ENCODE measurements at regions not wholly inside any gene's neighbourhood (a gene's known extent, or its start where the extent isn't known, plus 50 kb on each side); places are given as distances from the start of the nearest gene placed in this dataset.

GRCh38 chr7:113444261-113444660, 325.9 kb upstream of the SMIM30 start:
- no peaks in the 10 kb centered on the region for H3K36me3 Mint-ChIP-seq
- H3K9me3 Mint-ChIP-seq, result no peaks in the 10 kb centered on the region
- H3K4me1 Mint-ChIP-seq, result no peaks in the 10 kb centered on the region
- H3K27me3 Mint-ChIP-seq, result peaks cover 5% of the 10 kb centered on the region
- H3K27ac Mint-ChIP-seq, result no peak overlapping the region
- no peak overlapping the region for H3K4me3 Mint-ChIP-seq

GRCh38 chr7:113440173-113440572, 321.8 kb upstream of the SMIM30 start:
- H3K4me1 Mint-ChIP-seq, result no peaks in the 10 kb centered on the region
- H3K27ac Mint-ChIP-seq, result no peak overlapping the region
- H3K4me3 Mint-ChIP-seq, result no peak overlapping the region
- H3K36me3 Mint-ChIP-seq, result no peaks in the 10 kb centered on the region
- peaks cover 5% of the 10 kb centered on the region for H3K9me3 Mint-ChIP-seq
- H3K27me3 Mint-ChIP-seq, result peaks cover 5% of the 10 kb centered on the region

- no peak overlapping the region for H3K4me3 Mint-ChIP-seq
- no peaks in the 10 kb centered on the region for H3K9me3 Mint-ChIP-seq
- no peaks in the 10 kb centered on the region for H3K4me1 Mint-ChIP-seq
- no peaks in the 10 kb centered on the region for H3K27me3 Mint-ChIP-seq
- H3K36me3 Mint-ChIP-seq, result no peaks in the 10 kb centered on the region
- H3K27ac Mint-ChIP-seq, result no peak overlapping the region
Measured at GRCh38 chr7:113431406-113431805, 313.1 kb upstream of the SMIM30 start.

GRCh38 chr7:113424185-113424817, 305.9 kb upstream of the SMIM30 start:
- no peaks in the 10 kb centered on the region for H3K36me3 Mint-ChIP-seq
- H3K4me1 Mint-ChIP-seq, result peaks cover 4% of the 10 kb centered on the region
- no peaks in the 10 kb centered on the region for H3K9me3 Mint-ChIP-seq
- no peak overlapping the region for H3K27ac Mint-ChIP-seq
- no peak overlapping the region for H3K4me3 Mint-ChIP-seq
- H3K27me3 Mint-ChIP-seq, result peaks cover 2% of the 10 kb centered on the region

- Mint-ChIP-seq H3K27me3 (peaks cover 2% of the 10 kb centered on the region), H3K4me1 (peaks cover 4% of the 10 kb centered on the region), H3K36me3 (no peaks in the 10 kb centered on the region), H3K4me3 (peak overlapping the region; percentile 31), H3K27ac (no peak overlapping the region), H3K9me3 (no peaks in the 10 kb centered on the region)
Measured at GRCh38 chr7:113421696-113422330, 303.5 kb upstream of the SMIM30 start.

GRCh38 chr7:113414401-113415035, 296.2 kb upstream of the SMIM30 start:
- Mint-ChIP-seq H3K36me3 (no peaks in the 10 kb centered on the region), H3K27ac (no peak overlapping the region), H3K4me3 (no peak overlapping the region)

GRCh38 chr7:113412410-113412809, 294.1 kb upstream of the SMIM30 start:
- Mint-ChIP-seq H3K27me3 (peaks cover 5% of the 10 kb centered on the region), H3K4me1 (no peaks in the 10 kb centered on the region), H3K4me3 (no peak overlapping the region), H3K27ac (no peak overlapping the region), H3K9me3 (no peaks in the 10 kb centered on the region), H3K36me3 (no peaks in the 10 kb centered on the region)

More at GRCh38 chr7:113414401-113415035, 296.2 kb upstream of the SMIM30 start:
- no peaks in the 10 kb centered on the region for H3K4me1 Mint-ChIP-seq
- H3K9me3 Mint-ChIP-seq, result no peaks in the 10 kb centered on the region
- peaks cover 2% of the 10 kb centered on the region for H3K27me3 Mint-ChIP-seq

- H3K4me3 Mint-ChIP-seq, result no peak overlapping the region
- no peaks in the 10 kb centered on the region for H3K9me3 Mint-ChIP-seq
- H3K27me3 Mint-ChIP-seq, result peaks cover 5% of the 10 kb centered on the region
- H3K4me1 Mint-ChIP-seq, result no peaks in the 10 kb centered on the region
- no peak overlapping the region for H3K27ac Mint-ChIP-seq
- H3K36me3 Mint-ChIP-seq, result no peaks in the 10 kb centered on the region
Measured at GRCh38 chr7:113410796-113411195, 292.4 kb upstream of the SMIM30 start.

GRCh38 chr7:113408999-113409398, 290.6 kb upstream of the SMIM30 start:
- H3K36me3 Mint-ChIP-seq, result no peaks in the 10 kb centered on the region
- no peak overlapping the region for H3K27ac Mint-ChIP-seq
- no peak overlapping the region for H3K4me3 Mint-ChIP-seq
- H3K4me1 Mint-ChIP-seq, result no peaks in the 10 kb centered on the region
- peaks cover 6% of the 10 kb centered on the region for H3K27me3 Mint-ChIP-seq
- no peaks in the 10 kb centered on the region for H3K9me3 Mint-ChIP-seq

GRCh38 chr7:113405296-113406056, 287.1 kb upstream of the SMIM30 start:
- Mint-ChIP-seq H3K4me1 (no peaks in the 10 kb centered on the region), H3K27me3 (peaks cover 16% of the 10 kb centered on the region), H3K27ac (no peak overlapping the region), H3K4me3 (no peak overlapping the region), H3K36me3 (no peaks in the 10 kb centered on the region), H3K9me3 (no peaks in the 10 kb centered on the region)

GRCh38 chr7:113404245-113404644, 285.9 kb upstream of the SMIM30 start:
- H3K36me3 Mint-ChIP-seq, result no peaks in the 10 kb centered on the region
- no peak overlapping the region for H3K4me3 Mint-ChIP-seq
- no peaks in the 10 kb centered on the region for H3K4me1 Mint-ChIP-seq
- H3K27me3 Mint-ChIP-seq, result peaks cover 17% of the 10 kb centered on the region
- no peaks in the 10 kb centered on the region for H3K9me3 Mint-ChIP-seq
- H3K27ac Mint-ChIP-seq, result no peak overlapping the region

GRCh38 chr7:113402482-113402881, 284.1 kb upstream of the SMIM30 start:
- H3K27me3 Mint-ChIP-seq, result peaks cover 15% of the 10 kb centered on the region
- no peaks in the 10 kb centered on the region for H3K36me3 Mint-ChIP-seq
- no peak overlapping the region for H3K4me3 Mint-ChIP-seq
- no peaks in the 10 kb centered on the region for H3K9me3 Mint-ChIP-seq
- no peaks in the 10 kb centered on the region for H3K4me1 Mint-ChIP-seq
- no peak overlapping the region for H3K27ac Mint-ChIP-seq

GRCh38 chr7:113402005-113402404, 283.7 kb upstream of the SMIM30 start:
- no peaks in the 10 kb centered on the region for H3K36me3 Mint-ChIP-seq
- H3K9me3 Mint-ChIP-seq, result no peaks in the 10 kb centered on the region
- H3K27ac Mint-ChIP-seq, result no peak overlapping the region
- no peak overlapping the region for H3K4me3 Mint-ChIP-seq
- peaks cover 15% of the 10 kb centered on the region for H3K27me3 Mint-ChIP-seq
- no peaks in the 10 kb centered on the region for H3K4me1 Mint-ChIP-seq

GRCh38 chr7:113394856-113395255, 276.5 kb upstream of the SMIM30 start:
- Mint-ChIP-seq H3K4me3 (no peak overlapping the region), H3K36me3 (no peaks in the 10 kb centered on the region), H3K27me3 (peaks cover 1% of the 10 kb centered on the region), H3K27ac (no peak overlapping the region), H3K9me3 (no peaks in the 10 kb centered on the region), H3K4me1 (no peaks in the 10 kb centered on the region)

GRCh38 chr7:113392841-113393540, 274.6 kb upstream of the SMIM30 start:
- no peaks in the 10 kb centered on the region for H3K4me1 Mint-ChIP-seq
- no peaks in the 10 kb centered on the region for H3K9me3 Mint-ChIP-seq
- no peaks in the 10 kb centered on the region for H3K36me3 Mint-ChIP-seq
- no peak overlapping the region for H3K27ac Mint-ChIP-seq
- H3K4me3 Mint-ChIP-seq, result no peak overlapping the region
- H3K27me3 Mint-ChIP-seq, result no peaks in the 10 kb centered on the region

Measured in activated naive CD4-positive, alpha-beta T cell treated with anti-CD3 and anti-CD28 coated beads, Interleukin-2, amount 50 U/mL, for 24 hours (primary cell).